ENCODE measurements at regions not wholly inside any gene's neighbourhood (a gene's known extent, or its start where the extent isn't known, plus 50 kb on each side); places are given as distances from the start of the nearest gene placed in this dataset.

GRCh38 chr12:127304751-127305725 is 961.9 kb upstream of the TMEM132C start:
- Histone ChIP-seq H3K9me3 (ENCODE audit: low read length) (no peaks in the 10 kb centered on the region), H3K36me3 (ENCODE audit: insufficient read depth, low read length) (no peaks in the 10 kb centered on the region), H3K27ac (ENCODE audit: low read depth, low read length, poor library complexity, severe bottlenecking) (no peak overlapping the region), H3K4me3 (ENCODE audit: low read depth, low read length, poor library complexity, severe bottlenecking) (no peak overlapping the region), H3K79me2 (ENCODE audit: insufficient read depth, low read length) (no peaks in the 10 kb centered on the region), H3K9me2 (ENCODE audit: low read depth, low read length) (no peaks in the 10 kb centered on the region), H4K20me1 (ENCODE audit: insufficient read depth, low read length) (no peaks in the 10 kb centered on the region), H3K4me2 (ENCODE audit: low read length) (no peak overlapping the region), H3F3A (ENCODE audit: insufficient read depth, low read length) (no peaks in the 10 kb centered on the region), H2AFZ (ENCODE audit: low read length) (no peak overlapping the region), H3K4me1 (ENCODE audit: insufficient read depth, low read length, severe bottlenecking) (no peaks in the 10 kb centered on the region), H3K27me3 (ENCODE audit: insufficient read depth, low read length) (no peaks in the 10 kb centered on the region), H3K9ac (ENCODE audit: low read length) (no peak overlapping the region)
- TF ChIP-seq EZH2 (IDR thresholded peaks at IDR 0.05; ENCODE audit: borderline replicate concordance, low read length) = no peak
- TF ChIP-seq CTCF (IDR thresholded peaks at IDR 0.05; ENCODE audit: low read length) = no peak

- H3F3A ChIP-seq (ENCODE audit: insufficient read depth, low read length) = no peaks in the 10 kb centered on the region
- no peak overlapping the region for H3K4me2 ChIP-seq (ENCODE audit: low read length)
Observed at GRCh38 chr12:127306604-127307215, 960.3 kb upstream of the TMEM132C start.

GRCh38 chr12:127307528-127307927 is 959.4 kb upstream of the TMEM132C start:
- Histone ChIP-seq H3K4me1 (ENCODE audit: insufficient read depth, low read length, severe bottlenecking) (no peaks in the 10 kb centered on the region), H3K36me3 (ENCODE audit: insufficient read depth, low read length) (no peaks in the 10 kb centered on the region), H3K27ac (ENCODE audit: low read depth, low read length, poor library complexity, severe bottlenecking) (no peak overlapping the region), H2AFZ (ENCODE audit: low read length) (no peak overlapping the region), H3K9ac (ENCODE audit: low read length) (no peak overlapping the region), H3K79me2 (ENCODE audit: insufficient read depth, low read length) (no peaks in the 10 kb centered on the region), H3K9me2 (ENCODE audit: low read depth, low read length) (no peaks in the 10 kb centered on the region), H3K27me3 (ENCODE audit: insufficient read depth, low read length) (no peaks in the 10 kb centered on the region), H3K4me2 (ENCODE audit: low read length) (no peak overlapping the region), H4K20me1 (ENCODE audit: insufficient read depth, low read length) (no peaks in the 10 kb centered on the region), H3K9me3 (ENCODE audit: low read length) (no peaks in the 10 kb centered on the region), H3F3A (ENCODE audit: insufficient read depth, low read length) (no peaks in the 10 kb centered on the region), H3K4me3 (ENCODE audit: low read depth, low read length, poor library complexity, severe bottlenecking) (no peak overlapping the region)
- TF ChIP-seq EZH2 (IDR thresholded peaks at IDR 0.05; ENCODE audit: borderline replicate concordance, low read length) (no peak), CTCF (IDR thresholded peaks at IDR 0.05; ENCODE audit: low read length) (no peak)

More at GRCh38 chr12:127306604-127307215, 960.3 kb upstream of the TMEM132C start:
- no peaks in the 10 kb centered on the region for H3K79me2 ChIP-seq (ENCODE audit: insufficient read depth, low read length)
- no peak overlapping the region for H3K9ac ChIP-seq (ENCODE audit: low read length)
- no peak overlapping the region for H3K4me3 ChIP-seq (ENCODE audit: low read depth, low read length, poor library complexity, severe bottlenecking)
- H4K20me1 ChIP-seq (ENCODE audit: insufficient read depth, low read length) = no peaks in the 10 kb centered on the region
- no peaks in the 10 kb centered on the region for H3K9me3 ChIP-seq (ENCODE audit: low read length)
- no peaks in the 10 kb centered on the region for H3K9me2 ChIP-seq (ENCODE audit: low read depth, low read length)
- H3K36me3 ChIP-seq (ENCODE audit: insufficient read depth, low read length) = no peaks in the 10 kb centered on the region
- no peaks in the 10 kb centered on the region for H3K27me3 ChIP-seq (ENCODE audit: insufficient read depth, low read length)
- no peak for TF ChIP-seq EZH2 (IDR thresholded peaks at IDR 0.05; ENCODE audit: borderline replicate concordance, low read length)
- TF ChIP-seq CTCF (IDR thresholded peaks at IDR 0.05; ENCODE audit: low read length) = no peak
- H3K27ac ChIP-seq (ENCODE audit: low read depth, low read length, poor library complexity, severe bottlenecking) = no peak overlapping the region
- H2AFZ ChIP-seq (ENCODE audit: low read length) = no peak overlapping the region
- H3K4me1 ChIP-seq (ENCODE audit: insufficient read depth, low read length, severe bottlenecking) = no peaks in the 10 kb centered on the region
